Glutamatergic neuron (in vitro differentiated cells): ENCODE measurements at regions not wholly inside any gene's neighbourhood (a gene's known extent, or its start where the extent isn't known, plus 50 kb on each side); places are given as distances from the start of the nearest gene placed in this dataset.

Experiments used
- DNase-seq: peaks from one replicate; pipeline ENCODE4 v3.0.0; 2022
- H3K27ac Mint-ChIP-seq: one replicate; pipeline ENCODE4 v1.8.0; 2020; ENCODE audit warnings: mild to moderate bottlenecking, mixed read lengths, inconsistent platforms; ENCODE audit not compliant: unreplicated experiment
- H3K27me3 Mint-ChIP-seq: one replicate; pipeline ENCODE4 v1.8.0; 2020; ENCODE audit warnings: mild to moderate bottlenecking, moderate library complexity, mixed read lengths, inconsistent platforms; ENCODE audit not compliant: unreplicated experiment
- H3K36me3 Mint-ChIP-seq: one replicate; pipeline ENCODE4 v1.8.0; 2020; ENCODE audit warnings: mild to moderate bottlenecking, mixed read lengths, inconsistent platforms; ENCODE audit not compliant: unreplicated experiment
- H3K4me1 Mint-ChIP-seq: one replicate; pipeline ENCODE4 v1.8.0; 2020; ENCODE audit warnings: mild to moderate bottlenecking, low read depth, mixed read lengths, inconsistent platforms; ENCODE audit not compliant: unreplicated experiment
- H3K4me3 Mint-ChIP-seq: one replicate; pipeline ENCODE4 v1.8.0; 2020; ENCODE audit warnings: mild to moderate bottlenecking, mixed read lengths, inconsistent platforms; ENCODE audit not compliant: unreplicated experiment
- H3K9me3 Mint-ChIP-seq: one replicate; pipeline ENCODE4 v1.8.0; 2020; ENCODE audit warnings: mild to moderate bottlenecking, moderate library complexity, mixed read lengths, inconsistent platforms; ENCODE audit not compliant: unreplicated experiment
- CTCF ChIP-seq: fragments of 200-600 bp; sonication (generic); IDR thresholded peaks from one replicate; pipeline ENCODE4 v1.5.0; 2021; ENCODE audit not compliant: partially characterized antibody, unreplicated experiment

DNA sequence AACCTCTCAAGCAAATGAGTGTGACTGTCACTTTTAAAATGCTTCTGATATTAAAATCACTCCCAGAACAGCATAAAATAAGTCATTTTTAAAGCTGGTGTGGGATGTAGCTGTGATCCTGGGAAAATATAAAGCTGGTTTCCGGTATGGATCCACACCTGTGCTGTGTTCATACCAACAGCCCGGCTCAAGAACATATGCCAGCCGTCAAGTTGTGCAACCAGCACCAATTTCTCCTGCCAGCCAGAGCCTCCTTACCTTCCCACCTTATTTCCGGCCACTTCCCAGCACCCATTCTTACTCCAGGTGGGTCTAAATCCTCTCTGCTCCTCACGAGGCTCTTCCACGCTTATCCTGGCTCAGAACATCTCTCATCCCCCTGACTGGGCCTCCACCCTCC, 50.9 kb upstream of the RPS6KA2 start:
- Mint-ChIP-seq H3K4me3 (no peak overlapping the region), H3K9me3 (peaks cover 6% of the 10 kb centered on the region), H3K27ac (no peak overlapping the region), H3K27me3 (no peaks in the 10 kb centered on the region), H3K4me1 (peaks cover 5% of the 10 kb centered on the region), H3K36me3 (peaks cover 4% of the 10 kb centered on the region)
- TF ChIP-seq CTCF = no peak
- DNase-seq = no peak
